Peyer's patch (tissue), 4 donors: ENCODE measurements at regions not wholly inside any gene's neighbourhood (a gene's known extent, or its start where the extent isn't known, plus 50 kb on each side); places are given as distances from the start of the nearest gene placed in this dataset.

Source experiments
- DNase-seq, 3 donors: peaks; one replicate each; pipeline ENCODE4 v3.0.0-alpha.2; 2017 to 2019
- H3K27ac ChIP-seq, 4 donors: fragments of 200-600 bp; sonication (generic); one replicate each; pipeline ENCODE4 v1.5.1; 2016 to 2019
- H3K27me3 ChIP-seq, 2 donors: fragments of 200-600 bp; sonication (generic); one replicate each; pipeline ENCODE4 v1.5.1; 2019
- H3K36me3 ChIP-seq, 3 donors: fragments of 200-600 bp; sonication (generic); one replicate each; pipeline ENCODE4 v1.5.1; 2016 to 2019
- H3K4me1 ChIP-seq, 4 donors: fragments of 200-600 bp; sonication (generic); one replicate each; pipeline ENCODE4 v1.5.1; 2016 to 2019
- H3K4me3 ChIP-seq, 4 donors: fragments of 200-600 bp; sonication (generic); 1 replicate in 3 of 4; 2 replicates in 1 of 4; pipeline ENCODE4 v1.5.1; 2016 to 2019; ENCODE audit warnings: mild to moderate bottlenecking in 1 of 4
- H3K9me3 ChIP-seq, 4 donors: fragments of 200-600 bp; sonication (generic); one replicate each; pipeline ENCODE4 v1.5.1; 2016 to 2019; ENCODE audit warnings: mild to moderate bottlenecking in 1 of 4
- CTCF ChIP-seq, 6 experiments: fragments of 450-650 bp in 4 of 6; fragments of 200-600 bp in 2 of 6; sonication (generic) in 1 of 6; IDR thresholded peaks; one replicate each; pipeline ENCODE4 v1.5.1; 2017 to 2019; ENCODE audit warnings: antibody characterized with exemption in 6 of 6, mild to moderate bottlenecking in 3 of 6, moderate library complexity in 1 of 6
- POLR2A ChIP-seq, 2 donors: fragments of 450-650 bp; IDR thresholded peaks; one replicate each; pipeline ENCODE4 v1.5.1; 2017; ENCODE audit warnings: antibody characterized with exemption in 2 of 2, mild to moderate bottlenecking in 2 of 2, moderate library complexity in 2 of 2

- Histone ChIP-seq H3K27ac (no peak overlapping the region), H3K27me3 (no peaks in the 10 kb centered on the region), H3K36me3 (no peaks in the 10 kb centered on the region), H3K4me3 (no peak overlapping the region), H3K9me3 (no peaks in the 10 kb centered on the region), H3K4me1 (no peaks in the 10 kb centered on the region)
- no peak for TF ChIP-seq CTCF (IDR thresholded peaks at IDR 0.05)
- TF ChIP-seq POLR2A (IDR thresholded peaks at IDR 0.05): no peak
- no peak for DNase-seq
Measured at GRCh38 chr13:29706923-29707322, 111.4 kb upstream of the SLC7A1 start.

GRCh38 chr13:29704648-29705047 is 109.2 kb upstream of the SLC7A1 start:
- no peaks in the 10 kb centered on the region for H3K4me1 ChIP-seq
- H3K27me3 ChIP-seq: no peaks in the 10 kb centered on the region
- no peak overlapping the region for H3K27ac ChIP-seq
- TF ChIP-seq POLR2A (IDR thresholded peaks at IDR 0.05): no peak
- TF ChIP-seq CTCF (IDR thresholded peaks at IDR 0.05): no peak
- H3K9me3 ChIP-seq: no peaks in the 10 kb centered on the region
- no peaks in the 10 kb centered on the region for H3K36me3 ChIP-seq
- DNase-seq: no peak
- H3K4me3 ChIP-seq: no peak overlapping the region

GRCh38 chr13:29703421-29703820 is 107.9 kb upstream of the SLC7A1 start:
- DNase-seq: no peak
- H3K27me3 ChIP-seq: no peaks in the 10 kb centered on the region
- TF ChIP-seq CTCF (IDR thresholded peaks at IDR 0.05): no peak
- no peaks in the 10 kb centered on the region for H3K9me3 ChIP-seq
- H3K36me3 ChIP-seq: no peaks in the 10 kb centered on the region
- H3K27ac ChIP-seq: no peak overlapping the region
- H3K4me1 ChIP-seq: no peaks in the 10 kb centered on the region
- H3K4me3 ChIP-seq: no peak overlapping the region

- no peaks in the 10 kb centered on the region for H3K9me3 ChIP-seq
- TF ChIP-seq POLR2A (IDR thresholded peaks at IDR 0.05) (no peak), CTCF (IDR thresholded peaks at IDR 0.05) (no peak)
- DNase-seq: no peak
- no peak overlapping the region for H3K4me3 ChIP-seq
- no peaks in the 10 kb centered on the region for H3K27me3 ChIP-seq
- H3K4me1 ChIP-seq: no peaks in the 10 kb centered on the region
- H3K27ac ChIP-seq: no peak overlapping the region
- no peaks in the 10 kb centered on the region for H3K36me3 ChIP-seq
Measured at GRCh38 chr13:29702912-29703351, 107.4 kb upstream of the SLC7A1 start.

- no peaks in the 10 kb centered on the region for H3K4me1 ChIP-seq
- TF ChIP-seq CTCF (IDR thresholded peaks at IDR 0.05) (no peak), POLR2A (IDR thresholded peaks at IDR 0.05) (no peak)
- H3K36me3 ChIP-seq: no peaks in the 10 kb centered on the region
- H3K9me3 ChIP-seq: no peaks in the 10 kb centered on the region
- no peak overlapping the region for H3K4me3 ChIP-seq
- no peak overlapping the region for H3K27ac ChIP-seq
- DNase-seq: no peak
- peaks cover 0 to 5% of the 10 kb centered on the region in 2 donors for H3K27me3 ChIP-seq
Measured at GRCh38 chr13:29698106-29698505, 102.6 kb upstream of the SLC7A1 start.

- Histone ChIP-seq H3K36me3 (no peaks in the 10 kb centered on the region), H3K9me3 (no peaks in the 10 kb centered on the region), H3K4me3 (no peak overlapping the region), H3K4me1 (no peaks in the 10 kb centered on the region), H3K27me3 (peaks cover 0 to 5% of the 10 kb centered on the region in 2 donors), H3K27ac (no peak overlapping the region)
- DNase-seq: no peak
- TF ChIP-seq POLR2A (IDR thresholded peaks at IDR 0.05): no peak
- no peak for TF ChIP-seq CTCF (IDR thresholded peaks at IDR 0.05)
Measured at GRCh38 chr13:29696606-29697005, 101.1 kb upstream of the SLC7A1 start.
